Spleen (tissue), 11 donors: ENCODE measurements at regions not wholly inside any gene's neighbourhood (a gene's known extent, or its start where the extent isn't known, plus 50 kb on each side); places are given as distances from the start of the nearest gene placed in this dataset.
A peak's percentile ranks its signal among the peaks of the same experiment; 100 is the strongest.

Experiments
- DNase-seq: peaks from one replicate; pipeline ENCODE4 v3.0.0-alpha.2; 2020
- H3K27ac ChIP-seq, 8 donors: fragments of 200-600 bp; sonication (generic) in 7 of 8; 1 replicate in 4 of 8; 2 replicates in 4 of 8; pipeline versions ENCODE4 v1.5.0 to v1.8.0; 2016 to 2021; ENCODE audit warnings: inconsistent platforms in 4 of 8, mild to moderate bottlenecking in 4 of 8, moderate library complexity in 1 of 8
- H3K27me3 ChIP-seq, 7 donors: fragments of 200-600 bp; sonication (generic) in 6 of 7; replicated peaks in 1 of 7; 1 replicate in 4 of 7; 2 replicates in 3 of 7; pipeline versions ENCODE4 v1.5.0 to v1.8.0; 2016 to 2021; ENCODE audit warnings: inconsistent platforms in 3 of 7, mild to moderate bottlenecking in 1 of 7
- H3K36me3 ChIP-seq, 6 donors: fragments of 200-600 bp; sonication (generic) in 5 of 6; 1 replicate in 4 of 6; 2 replicates in 2 of 6; pipeline versions ENCODE4 v1.5.0 to v1.8.0; 2016 to 2021; ENCODE audit warnings: inconsistent platforms in 2 of 6
- H3K4me1 ChIP-seq, 6 donors: fragments of 200-600 bp; sonication (generic) in 5 of 6; 1 replicate in 3 of 6; 2 replicates in 3 of 6; pipeline versions ENCODE4 v1.5.0 to v1.8.0; 2016 to 2021; ENCODE audit warnings: inconsistent platforms in 3 of 6
- H3K4me3 ChIP-seq, 8 donors: fragments of 200-600 bp; sonication (generic) in 7 of 8; 1 replicate in 4 of 8; 2 replicates in 4 of 8; pipeline versions ENCODE4 v1.5.0 to v1.8.0; 2016 to 2021; ENCODE audit warnings: inconsistent platforms in 4 of 8, mild to moderate bottlenecking in 4 of 8, moderate library complexity in 2 of 8
- H3K9me3 ChIP-seq, 8 donors: fragments of 200-600 bp; sonication (generic) in 7 of 8; 1 replicate in 4 of 8; 2 replicates in 4 of 8; pipeline versions ENCODE4 v1.5.0 to v1.8.0; 2016 to 2021; ENCODE audit warnings: inconsistent platforms in 4 of 8
- CTCF ChIP-seq, 11 experiments: fragments of 200-600 bp in 7 of 11; fragments of 450-650 bp in 4 of 11; sonication (generic) in 4 of 11; IDR thresholded peaks in 8 of 11; conservative IDR thresholded peaks in 3 of 11; 1 replicate in 7 of 11; 2 replicates in 4 of 11; pipeline versions ENCODE4 v1.4.0 to v1.8.0; 2016 to 2021; ENCODE audit warnings: antibody characterized with exemption in 11 of 11, inconsistent platforms in 4 of 11, mild to moderate bottlenecking in 1 of 11
- POLR2A ChIP-seq, 3 donors: fragments of 450-650 bp; IDR thresholded peaks; one replicate each; pipeline ENCODE4 v1.5.1; 2017; ENCODE audit warnings: antibody characterized with exemption in 3 of 3, mild to moderate bottlenecking in 1 of 3
- POLR2AphosphoS5 ChIP-seq, 3 donors: sonication (generic); formaldehyde crosslinking; IDR thresholded peaks; one replicate each; pipeline ENCODE4 v1.5.1; 2017; ENCODE audit warnings: antibody characterized with exemption in 3 of 3
- WGBS, 5 donors: extraction: QIAGEN DNeasy Blood & Tissue Kit in 3 of 5; methylation state at CpG; one replicate each; pipeline versions ENCODE4 v1.1.5 to v1.1.7; 2013 to 2018; 5-methylcytosine and 5-hydroxymethylcytosine counted together
- intact Hi-C: fragments of 100-400 bp; cut with DNase I; formaldehyde crosslinking; loops from one replicate; pipeline ENCODE4 v1.15.0; 2023; ENCODE audit warnings: low total_unique reads
- donor health status: healthy with polysubstance abuse.
- donor health status: DM: no; HTN: no; CAD: no; lungs with moderate emphysema.
- donor health status: DM: no; HTN: no; CAD: no.
- donor health status: Bipolar disorder and iron deficiency.
- donor health status: healthy.
- donor health status: DM: no; HTN: no; CAD: no.
- donor health status: DM: yes; HTN: yes; CAD: no.

GRCh38 chr12:34298971-34299801, 276.9 kb downstream of the ALG10 start:
- H3K36me3 ChIP-seq, result no peaks in the 10 kb centered on the region
- no peak for TF ChIP-seq POLR2A (IDR thresholded peaks at IDR 0.05)
- TF ChIP-seq CTCF (IDR thresholded peaks at IDR 0.05 in 8 of 11, conservative IDR thresholded peaks at IDR 0.05 in 3 of 11), result no peak
- no peak for TF ChIP-seq POLR2AphosphoS5 (IDR thresholded peaks at IDR 0.05)
- H3K9me3 ChIP-seq, result peaks cover 0 to 100% (median 88%) of the 10 kb centered on the region in 8 donors
- H3K4me3 ChIP-seq, result no peak overlapping the region
- intact Hi-C loops, result no loop called here
- no peaks in the 10 kb centered on the region for H3K4me1 ChIP-seq
- 72 to 82% (median 78%) methylated on average over 35 of the region's 35 CpGs for WGBS, 5 donors
- no peaks in the 10 kb centered on the region for H3K27me3 ChIP-seq
- DNase-seq, result peak; percentile 51
- no peak overlapping the region for H3K27ac ChIP-seq

GRCh38 chr12:34299802-34300193, 277.5 kb downstream of the ALG10 start:
- Histone ChIP-seq H3K4me3 (no peak overlapping the region), H3K36me3 (no peaks in the 10 kb centered on the region), H3K27ac (no peak overlapping the region), H3K4me1 (no peaks in the 10 kb centered on the region), H3K9me3 (peaks cover 0 to 100% (median 91%) of the 10 kb centered on the region in 8 donors), H3K27me3 (no peaks in the 10 kb centered on the region)
- TF ChIP-seq POLR2AphosphoS5 (IDR thresholded peaks at IDR 0.05), result no peak
- no peak for TF ChIP-seq POLR2A (IDR thresholded peaks at IDR 0.05)
- TF ChIP-seq CTCF (IDR thresholded peaks at IDR 0.05 in 8 of 11, conservative IDR thresholded peaks at IDR 0.05 in 3 of 11), result no peak
- peak; percentile 16 for DNase-seq
- intact Hi-C loops, result no loop called here
- WGBS, 5 donors, result 69 to 79% (median 72%) methylated on average over 16 of the region's 16 CpGs

GRCh38 chr12:34300376-34301250, 278.3 kb downstream of the ALG10 start:
- H3K27me3 ChIP-seq, result no peaks in the 10 kb centered on the region
- no peak overlapping the region for H3K4me3 ChIP-seq
- no peaks in the 10 kb centered on the region for H3K36me3 ChIP-seq
- intact Hi-C loops, result no loop called here
- H3K9me3 ChIP-seq, result peaks cover 0 to 100% (median 97%) of the 10 kb centered on the region in 8 donors
- peak; percentile 58 for DNase-seq
- H3K27ac ChIP-seq, result no peak overlapping the region
- WGBS, 5 donors, result 84 to 89% (median 87%) methylated on average over 34 of the region's 34 CpGs
- H3K4me1 ChIP-seq, result no peaks in the 10 kb centered on the region
- TF ChIP-seq POLR2AphosphoS5 (IDR thresholded peaks at IDR 0.05) (no peak), CTCF (IDR thresholded peaks at IDR 0.05 in 8 of 11, conservative IDR thresholded peaks at IDR 0.05 in 3 of 11) (no peak), POLR2A (IDR thresholded peaks at IDR 0.05) (no peak)
